HG03135 (cell line): ENCODE measurements at regions not wholly inside any gene's neighbourhood (a gene's known extent, or its start where the extent isn't known, plus 50 kb on each side); places are given as distances from the start of the nearest gene placed in this dataset.

Experiments used
- ATAC-seq: cut with Tn5 transposase; IDR thresholded peaks from one replicate; pipeline ENCODE4 v1.9.1; 2021; ENCODE audit warnings: mild to moderate bottlenecking, moderate library complexity; ENCODE audit not compliant: unreplicated experiment

DNA sequence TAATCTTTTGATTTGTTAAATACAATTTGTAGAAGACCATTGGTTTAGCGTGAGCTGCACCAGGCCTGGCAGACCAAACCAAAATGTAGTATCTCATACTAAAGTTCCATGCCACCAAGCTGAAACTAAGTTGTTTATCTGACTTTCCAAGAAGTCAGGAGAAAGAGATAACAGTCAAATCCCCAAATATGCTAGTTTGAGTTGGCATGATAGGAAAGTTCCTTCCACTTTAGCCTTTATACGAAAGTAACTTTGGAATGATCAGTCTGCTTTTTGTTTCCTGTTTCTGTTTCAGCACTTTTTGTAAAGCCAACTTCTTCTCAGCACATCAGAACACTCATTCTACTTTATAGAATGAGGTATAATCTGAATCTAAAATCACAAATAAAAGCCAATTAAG lies 449.2 kb downstream of the GRXCR1 start:
- no peak for ATAC-seq

DNA sequence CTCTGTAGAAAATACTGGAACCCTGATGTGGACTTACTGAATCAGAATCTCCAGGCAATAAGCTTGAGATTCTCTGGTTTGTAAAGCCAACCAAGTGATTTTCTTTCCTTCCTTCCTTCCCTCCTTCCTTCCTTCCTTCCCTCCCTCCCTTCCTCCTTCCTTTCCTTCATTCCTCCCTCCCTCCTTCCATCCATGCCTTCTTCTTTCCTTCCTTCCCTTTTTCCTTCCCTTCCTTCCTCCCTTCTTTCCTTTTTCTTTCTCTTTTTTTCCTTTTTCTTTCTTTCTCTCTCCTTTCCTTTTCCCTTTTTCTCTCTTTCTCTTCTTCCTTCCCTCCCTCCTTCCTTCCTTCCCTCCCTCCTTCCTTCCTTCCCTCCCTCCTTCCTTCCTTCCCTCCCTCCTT lies 450.8 kb downstream of the GRXCR1 start:
- no peak for ATAC-seq

DNA sequence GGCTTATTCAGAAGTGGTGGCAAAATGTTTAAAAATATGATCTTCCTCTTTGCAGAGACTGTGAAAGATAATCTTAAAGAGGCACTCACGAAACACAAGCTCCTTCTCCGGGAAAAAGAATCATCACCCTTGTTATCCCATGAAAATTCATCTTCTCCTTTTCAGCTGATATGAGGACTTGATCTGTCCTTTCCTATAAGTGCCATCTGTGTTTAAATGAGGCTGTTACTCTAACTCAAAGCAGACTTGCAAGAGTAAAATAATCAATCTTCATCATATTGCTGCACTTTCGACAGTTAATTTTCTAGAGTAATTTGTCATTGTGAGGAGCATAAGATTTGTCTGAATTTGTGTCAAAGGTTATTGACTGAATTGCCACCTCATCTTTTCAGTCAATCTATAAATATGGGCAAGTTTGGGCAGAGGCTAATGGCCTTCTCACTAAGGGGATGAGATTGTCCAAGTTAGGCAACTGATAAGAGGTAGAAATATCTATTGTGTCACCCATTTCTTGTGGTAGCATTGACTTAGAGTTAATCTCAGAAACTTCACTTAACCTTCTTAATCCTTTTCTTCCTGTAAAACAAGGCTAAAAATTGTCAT lies 452.9 kb downstream of the GRXCR1 start:
- ATAC-seq, result no peak

DNA sequence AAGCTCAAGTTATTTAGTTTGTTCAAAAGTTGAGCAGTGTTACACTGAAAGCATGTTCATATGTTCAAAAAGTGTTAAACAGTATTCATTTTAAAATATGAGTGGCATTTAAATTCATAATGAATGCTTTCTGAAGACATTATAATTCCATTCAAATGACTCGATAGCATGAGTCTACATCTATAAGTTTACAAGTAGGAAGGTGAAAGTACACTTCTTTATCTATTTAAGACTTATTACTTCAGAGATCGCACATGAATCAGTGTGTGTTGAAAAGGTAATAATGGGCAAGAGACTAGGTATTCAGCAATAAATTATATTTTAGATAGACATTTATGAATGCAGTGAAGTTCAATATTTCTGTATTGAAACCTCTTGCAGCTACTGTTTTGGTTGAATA lies 456.1 kb downstream of the GRXCR1 start:
- no peak for ATAC-seq

DNA sequence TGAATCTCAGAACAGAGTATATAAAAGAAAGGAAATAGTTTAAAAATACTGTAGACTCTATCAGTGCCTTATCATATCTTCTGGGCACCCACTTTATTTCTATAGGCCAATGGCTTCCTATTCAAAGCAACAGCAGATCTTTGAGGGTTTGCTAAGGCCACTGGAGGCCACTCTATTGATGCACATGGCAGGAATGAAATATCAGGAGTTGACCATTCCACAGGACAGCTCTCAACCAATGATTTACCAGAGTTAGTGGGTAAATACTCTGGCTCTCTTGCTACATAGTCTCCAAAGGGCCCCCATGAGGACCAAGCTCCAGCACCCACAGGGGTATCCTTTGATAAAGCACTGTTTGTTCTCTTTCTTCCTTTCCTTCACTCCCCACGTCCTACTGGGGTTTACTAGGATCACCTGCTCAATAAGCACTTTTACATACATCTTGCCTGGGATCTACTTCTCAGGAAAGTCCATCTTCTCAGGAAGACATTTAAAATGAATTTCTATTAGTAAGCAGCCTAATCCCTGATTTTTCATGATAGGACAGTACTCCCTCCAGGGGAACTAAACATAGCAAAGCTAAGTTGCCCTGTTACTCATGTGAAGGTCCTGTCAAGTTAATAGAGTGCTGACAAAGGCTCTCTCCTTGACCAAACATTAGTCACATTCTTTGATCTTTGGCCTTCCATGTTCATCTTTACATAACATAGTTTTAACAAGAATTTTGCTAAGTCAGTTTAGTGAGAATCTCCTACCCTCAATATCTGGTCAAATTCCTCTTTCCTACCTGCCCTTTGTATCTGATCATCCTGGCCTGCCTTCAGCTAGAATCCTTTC lies 459.7 kb downstream of the GRXCR1 start:
- no peak for ATAC-seq

DNA sequence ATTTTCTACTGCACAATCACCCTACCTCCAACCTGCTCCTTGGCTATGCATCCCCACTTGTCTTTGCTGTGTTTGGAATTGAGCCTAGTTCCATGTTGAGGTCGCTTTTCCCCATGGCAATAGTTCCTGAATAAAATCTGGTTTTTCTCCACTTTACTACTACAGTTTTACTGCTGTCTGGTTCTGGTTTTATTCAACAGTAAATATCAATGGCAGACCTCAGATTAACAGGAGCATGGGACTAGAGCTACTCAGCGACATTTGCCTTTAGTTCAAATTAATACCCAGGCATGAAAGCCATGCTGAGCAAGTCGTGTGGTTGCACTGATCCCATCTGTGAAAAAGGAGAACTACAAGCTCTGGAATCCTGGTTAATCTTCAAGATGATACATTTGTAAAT lies 460.3 kb downstream of the GRXCR1 start:
- ATAC-seq, result no peak

- ATAC-seq, result no peak
Observed at GRCh38 chr4:43353552-43353951, 461.0 kb downstream of the GRXCR1 start.

GRCh38 chr4:43356786-43357185 lies 464.3 kb downstream of the GRXCR1 start:
- ATAC-seq, result no peak

- ATAC-seq, result no peak
Observed at GRCh38 chr4:43357252-43357974, 464.9 kb downstream of the GRXCR1 start.

- ATAC-seq, result no peak
Observed at GRCh38 chr4:43360296-43360695, 467.8 kb downstream of the GRXCR1 start.

- ATAC-seq, result no peak
Observed at GRCh38 chr4:43362875-43363636, 470.5 kb downstream of the GRXCR1 start.

- no peak for ATAC-seq
Observed at GRCh38 chr4:43369036-43369594, 476.6 kb downstream of the GRXCR1 start.

DNA sequence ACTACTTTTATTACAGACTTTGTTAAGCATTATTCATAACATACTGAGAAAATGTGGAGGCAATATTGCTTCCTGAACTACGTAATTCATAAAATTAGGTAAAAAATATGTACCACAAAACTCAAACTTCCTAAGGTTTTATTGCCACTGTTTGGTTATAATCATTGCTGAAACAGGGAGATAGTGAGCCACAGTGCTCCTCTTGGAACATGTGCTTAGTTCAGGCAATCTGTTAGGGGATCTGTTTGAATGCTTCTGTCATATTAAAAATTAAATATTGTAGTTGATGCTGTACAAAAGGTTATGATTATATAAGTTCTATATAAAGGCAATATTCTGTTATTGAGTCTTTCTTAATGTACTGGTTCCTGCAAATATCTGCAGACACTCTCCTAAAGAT lies 480.7 kb downstream of the GRXCR1 start:
- no peak for ATAC-seq

- no peak for ATAC-seq
Observed at GRCh38 chr4:43374216-43374751, 481.8 kb downstream of the GRXCR1 start.

DNA sequence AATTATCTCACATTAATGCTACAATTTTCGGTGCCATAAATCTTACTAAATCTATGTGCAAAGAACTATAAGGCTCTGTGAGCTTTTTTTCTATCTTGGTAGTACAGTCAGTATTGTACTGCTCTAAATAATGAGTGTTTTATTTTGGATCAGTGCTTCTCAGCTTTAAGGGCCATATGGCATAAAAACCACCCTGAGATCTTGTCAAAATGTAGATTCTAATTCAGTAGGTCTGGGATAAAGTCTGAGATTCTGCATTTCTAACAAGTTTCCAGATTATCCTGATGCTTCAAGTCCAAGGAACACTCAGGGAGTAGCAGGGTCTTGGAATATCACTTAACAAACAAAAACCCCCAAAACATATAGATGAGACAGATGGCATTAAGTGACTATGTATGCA lies 486.5 kb downstream of the GRXCR1 start:
- ATAC-seq, result no peak

- ATAC-seq, result no peak
Observed at GRCh38 chr4:43380093-43380492, 487.6 kb downstream of the GRXCR1 start.

- ATAC-seq, result no peak
Observed at GRCh38 chr4:43391069-43391468, 498.6 kb downstream of the GRXCR1 start.

DNA sequence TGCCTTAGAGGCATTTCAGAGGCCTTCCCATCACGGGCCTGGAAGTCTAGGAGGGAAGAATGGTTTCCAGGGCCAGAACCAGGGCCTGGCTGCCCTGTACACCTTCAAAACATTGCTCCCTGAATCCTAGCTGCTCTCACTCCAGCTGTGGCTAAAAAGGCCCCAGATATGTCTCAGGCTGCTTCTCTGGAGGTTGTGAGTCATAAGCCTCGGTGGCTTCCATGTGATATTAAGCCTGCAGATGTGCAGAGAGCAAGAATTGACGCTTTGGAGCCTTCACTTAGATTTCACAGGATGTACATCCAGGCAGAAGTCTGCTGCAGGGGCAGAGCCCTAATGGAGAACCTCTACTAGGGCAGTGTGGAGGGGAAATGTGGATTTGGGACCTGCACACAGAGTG lies 502.5 kb downstream of the GRXCR1 start:
- ATAC-seq, result no peak

GRCh38 chr4:43399726-43400125 lies 507.2 kb downstream of the GRXCR1 start:
- ATAC-seq, result no peak

- no peak for ATAC-seq
Observed at GRCh38 chr4:43402393-43402792, 509.9 kb downstream of the GRXCR1 start.

DNA sequence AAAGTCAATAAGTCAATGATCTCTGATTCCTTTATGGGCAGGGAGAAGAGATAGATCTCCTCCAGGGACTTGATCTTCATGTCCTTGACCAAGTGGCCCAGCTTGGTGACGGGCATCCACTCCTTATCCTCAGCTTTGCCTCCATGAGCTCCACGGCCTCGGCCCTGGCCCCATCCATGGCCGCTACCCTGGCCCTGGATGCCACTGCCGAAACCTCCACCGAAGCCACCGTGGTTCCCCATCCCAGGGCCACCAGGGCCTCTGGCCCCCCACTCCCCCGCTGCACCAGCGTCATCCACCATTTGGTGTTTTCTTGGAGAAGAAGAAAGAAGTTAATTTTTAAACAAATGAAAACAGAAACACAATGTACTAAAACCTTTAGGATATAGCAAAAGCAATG lies 518.1 kb downstream of the GRXCR1 start:
- no peak for ATAC-seq
